GM12892 (cell line): ENCODE measurements at regions not wholly inside any gene's neighbourhood (a gene's known extent, or its start where the extent isn't known, plus 50 kb on each side); places are given as distances from the start of the nearest gene placed in this dataset.
"Not testable (repeated sequence)": the region's sequence is repeated elsewhere in the genome, so short reads cannot be mapped to it uniquely, and the experiment has no call there.

Experiments used
- DNase-seq: peaks from one replicate; pipeline ENCODE4 v3.0.0; 2011; ENCODE audit not compliant: insufficient read length
- FAIRE-seq: peaks from 2 replicates; lab custom pipeline; 2011; peaks lifted over from hg19 to GRCh38; lab: Jason Lieb, UNC
- POLR2A ChIP-seq: IDR thresholded peaks from 2 replicates; pipeline ENCODE4 v1.6.1; 2011; ENCODE audit warnings: low read depth, low read length, control low read depth
- POLR2AphosphoS5 ChIP-seq: IDR thresholded peaks from 2 replicates; pipeline ENCODE4 v1.6.1; 2011; ENCODE audit warnings: low read depth, low read length, control low read depth
- TAF1 ChIP-seq: IDR thresholded peaks from 2 replicates; pipeline ENCODE4 v1.6.1; 2011; ENCODE audit warnings: low read depth, mild to moderate bottlenecking, control low read depth, low read length, borderline replicate concordance

DNA sequence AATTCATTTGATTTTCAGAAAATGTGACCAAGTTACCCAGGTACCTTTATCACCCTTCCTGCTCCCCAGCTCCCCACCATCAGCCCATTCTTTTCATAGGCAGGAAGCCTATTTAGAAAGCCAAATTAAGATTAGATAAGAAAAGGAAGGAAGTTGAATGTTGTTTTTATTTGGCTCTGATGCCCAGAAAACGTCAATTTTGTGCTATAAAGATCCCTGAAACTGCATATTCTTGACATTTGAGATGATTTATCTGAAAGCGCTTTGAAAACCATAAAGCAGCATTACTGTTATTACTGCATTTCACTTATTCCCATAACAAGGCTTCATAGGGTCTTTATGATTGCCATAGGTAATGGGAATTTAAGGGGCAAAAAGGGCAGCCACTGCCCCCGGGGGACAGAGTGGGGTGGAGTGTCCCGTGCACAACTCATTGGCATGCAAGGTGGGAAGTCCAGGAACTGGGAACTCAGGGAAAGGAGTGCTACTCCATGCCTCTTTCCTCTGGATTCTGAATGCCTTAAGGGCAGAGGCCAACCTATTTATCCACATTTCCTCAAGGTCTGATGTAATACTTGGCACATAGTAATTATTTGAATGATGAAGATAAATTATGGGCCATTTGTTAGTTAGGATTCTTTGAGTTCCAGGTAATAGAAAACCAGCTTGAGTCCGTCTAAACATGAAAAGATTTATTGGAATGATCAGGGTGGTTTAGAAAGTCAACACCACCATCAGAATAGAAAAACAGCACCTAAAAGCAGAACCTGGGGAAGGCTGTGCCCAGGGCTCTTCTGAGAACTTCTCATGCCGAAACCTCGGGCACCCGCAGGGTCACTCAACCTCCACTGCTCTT is 100.6 kb upstream of the ELMO1 start:
- FAIRE-seq (no peak), DNase-seq (no peak)
- TF ChIP-seq TAF1 = no peak
- no peak for TF ChIP-seq POLR2A
- TF ChIP-seq POLR2AphosphoS5 = no peak

- DNase-seq (no peak), FAIRE-seq (no peak)
- TF ChIP-seq POLR2A (no peak), POLR2AphosphoS5 (no peak), TAF1 (no peak)
Observed at GRCh38 chr7:37550426-37550825, 101.8 kb upstream of the ELMO1 start.

DNA sequence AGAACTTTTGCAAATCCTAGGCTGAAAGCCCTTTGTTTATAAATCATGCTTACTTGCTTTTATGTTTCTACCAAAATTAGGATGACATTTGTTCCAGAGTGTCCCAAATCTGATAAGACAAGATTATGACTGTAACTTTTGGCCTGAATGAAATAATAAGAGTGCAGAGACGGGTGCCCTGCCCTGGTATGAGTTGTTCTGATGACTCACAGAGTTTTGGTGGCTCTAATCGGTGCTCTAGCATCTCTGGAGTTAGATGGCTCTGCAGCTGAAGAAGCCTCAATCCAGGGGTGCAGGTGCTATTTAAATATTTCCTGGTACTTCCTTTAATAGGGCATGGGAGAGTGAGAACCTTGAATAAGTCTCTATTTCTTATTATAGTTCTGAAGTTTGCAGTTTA is 102.2 kb upstream of the ELMO1 start:
- no peak for FAIRE-seq
- DNase-seq = no peak
- TF ChIP-seq POLR2AphosphoS5 (no peak), TAF1 (no peak), POLR2A (no peak)

- FAIRE-seq (no peak), DNase-seq (no peak)
- TF ChIP-seq POLR2A = no peak
- TF ChIP-seq TAF1 = no peak
Observed at GRCh38 chr7:37552030-37552429, 103.4 kb upstream of the ELMO1 start.

GRCh38 chr7:37552439-37552838 is 103.8 kb upstream of the ELMO1 start:
- not testable (repeated sequence) for FAIRE-seq, DNase-seq

DNA sequence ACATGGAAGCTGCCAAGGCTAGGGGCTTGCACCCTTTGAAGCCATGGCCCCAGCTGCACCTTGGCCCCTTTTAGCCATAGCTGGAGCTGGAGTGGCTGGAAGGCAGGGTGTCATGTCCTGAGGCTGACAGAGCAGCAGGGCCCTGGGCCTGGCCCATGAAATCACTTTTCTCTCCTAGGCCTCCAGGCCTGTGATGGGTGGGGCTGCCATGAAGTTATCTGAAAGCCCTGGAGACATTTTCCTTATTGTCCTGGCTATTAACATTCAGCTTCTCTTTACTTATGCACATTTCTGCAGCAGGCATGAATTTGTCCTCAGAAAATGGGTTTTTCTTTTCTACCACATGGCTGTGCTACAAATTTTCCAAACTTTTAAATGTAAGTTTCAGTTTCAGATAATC is 106.9 kb upstream of the ELMO1 start:
- TF ChIP-seq POLR2AphosphoS5 = no peak
- TF ChIP-seq TAF1 = no peak
- no peak for TF ChIP-seq POLR2A
- FAIRE-seq (no peak), DNase-seq (no peak)

GRCh38 chr7:37557571-37558209 is 109.0 kb upstream of the ELMO1 start:
- DNase-seq (no peak), FAIRE-seq (no peak)
- no peak for TF ChIP-seq TAF1

- FAIRE-seq = no peak
- DNase-seq = no peak
- no peak for TF ChIP-seq TAF1
- TF ChIP-seq POLR2A = no peak
- TF ChIP-seq POLR2AphosphoS5 = no peak
Observed at GRCh38 chr7:37558320-37559096, 109.8 kb upstream of the ELMO1 start.

- no peak for TF ChIP-seq TAF1
- no peak for TF ChIP-seq POLR2A
- TF ChIP-seq POLR2AphosphoS5 = no peak
- no peak for FAIRE-seq
Observed at GRCh38 chr7:37570145-37570544, 113.4 kb upstream of the GPR141 start.

DNA sequence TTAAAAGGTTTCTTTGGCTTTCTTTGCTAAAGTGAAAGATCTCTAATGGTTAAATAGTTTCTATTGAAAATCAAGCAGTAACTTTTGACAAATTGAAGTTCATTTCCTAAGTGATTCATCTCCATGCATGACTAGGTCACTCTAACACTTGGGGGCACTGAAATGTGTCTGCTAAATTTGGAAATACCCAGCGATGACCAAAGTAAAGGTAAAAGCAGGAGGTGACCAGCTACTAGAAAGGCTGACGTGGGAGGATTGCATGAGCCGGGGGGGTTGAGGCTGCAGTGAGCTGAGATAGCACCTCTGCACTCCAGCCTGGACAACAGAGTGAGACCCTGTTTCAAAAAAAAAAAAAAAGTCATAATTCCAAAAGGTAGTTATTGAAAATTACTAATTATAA is 111.8 kb upstream of the GPR141 start:
- FAIRE-seq = no peak
- no peak for DNase-seq

More at GRCh38 chr7:37570145-37570544, 113.4 kb upstream of the GPR141 start:
- no peak for DNase-seq

DNA sequence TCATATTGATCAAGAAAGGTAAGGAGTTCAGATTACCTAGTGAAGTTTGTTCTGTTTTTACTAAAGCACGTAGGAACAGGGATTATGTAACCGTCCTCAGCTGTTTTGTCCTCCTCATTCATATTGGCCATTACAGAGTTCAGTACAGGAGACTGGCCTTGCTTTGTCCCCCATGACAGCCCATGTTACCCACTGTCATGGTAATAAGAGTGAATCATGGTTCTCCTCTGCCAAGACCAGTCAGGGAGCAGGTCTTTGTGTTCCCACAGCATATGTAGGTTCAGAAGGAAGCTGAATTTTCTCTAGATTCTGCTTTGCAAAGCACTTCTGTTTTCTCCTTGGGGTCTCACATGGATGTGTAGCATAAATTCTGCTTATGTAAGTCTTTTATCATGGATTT is 106.2 kb upstream of the GPR141 start:
- no peak for TF ChIP-seq TAF1
- TF ChIP-seq POLR2A = no peak
- no peak for TF ChIP-seq POLR2AphosphoS5
- no peak for DNase-seq
- FAIRE-seq = no peak

More for the DNA sequence above, 111.8 kb upstream of the GPR141 start:
- TF ChIP-seq POLR2AphosphoS5 (no peak), POLR2A (no peak), TAF1 (no peak)

GRCh38 chr7:37577901-37578300 is 105.7 kb upstream of the GPR141 start:
- no peak for FAIRE-seq
- TF ChIP-seq TAF1 (no peak), POLR2A (no peak), POLR2AphosphoS5 (no peak)
- no peak for DNase-seq
